H1 (cell line): ENCODE measurements at regions not wholly inside any gene's neighbourhood (a gene's known extent, or its start where the extent isn't known, plus 50 kb on each side); places are given as distances from the start of the nearest gene placed in this dataset.

Source experiments
- CTCF ChIA-PET: fragments of 300-600 bp; sonication (Branson Sonifier 250); formaldehyde crosslinking; loops from one replicate; lab custom pipeline; 2021; ENCODE audit not compliant: partially characterized antibody; lab: Charles Lee
- POLR2A ChIA-PET: fragments of 300-600 bp; sonication (Branson Sonifier 250); formaldehyde crosslinking; loops from one replicate; lab custom pipeline; 2021; ENCODE audit warnings: inconsistent platforms; ENCODE audit not compliant: partially characterized antibody; lab: Charles Lee
- DNase-seq, 2 experiments: peaks; one replicate each; pipeline versions ENCODE4 v3.0.0 to v3.0.0-alpha.2; 2010 to 2022; ENCODE audit warnings: low spot score in 2 of 2, low read depth in 1 of 2, mixed read lengths in 1 of 2
- FAIRE-seq: peaks from 2 replicates; lab custom pipeline; 2011; peaks lifted over from hg19 to GRCh38; lab: Jason Lieb, UNC
- H2AFZ ChIP-seq: 2 replicates; pipeline ENCODE4 v1.8.1; 2012; ENCODE audit warnings: low read length, inconsistent platforms
- H2AK5ac ChIP-seq: 2 replicates; pipeline ENCODE4 v1.6.1; 2013; ENCODE audit warnings: low read depth, low read length
- H2BK120ac ChIP-seq: replicated peaks from 2 replicates; pipeline ENCODE3; 2013; ENCODE audit warnings: low read depth, low read length, inconsistent platforms
- H2BK12ac ChIP-seq: 2 replicates; pipeline ENCODE4 v1.6.1; 2013; ENCODE audit warnings: low read depth, low read length
- H2BK15ac ChIP-seq: 2 replicates; pipeline ENCODE4 v1.6.1; 2013; ENCODE audit warnings: low read length
- H2BK20ac ChIP-seq: 2 replicates; pipeline ENCODE4 v1.6.1; 2013; ENCODE audit warnings: low read length
- H2BK5ac ChIP-seq: 2 replicates; pipeline ENCODE4 v1.6.1; 2013; ENCODE audit warnings: low read depth, low read length
- H3K14ac ChIP-seq: 2 replicates; pipeline ENCODE4 v1.6.1; 2013; ENCODE audit warnings: inconsistent platforms; ENCODE audit not compliant: insufficient read length
- H3K18ac ChIP-seq: 2 replicates; pipeline ENCODE4 v1.6.1; 2013; ENCODE audit warnings: low read length; ENCODE audit errors: extremely low read depth
- H3K23ac ChIP-seq: 2 replicates; pipeline ENCODE4 v1.6.1; 2013; ENCODE audit warnings: inconsistent platforms; ENCODE audit not compliant: insufficient read length
- H3K23me2 ChIP-seq: 2 replicates; pipeline ENCODE4 v1.6.1; 2013; ENCODE audit warnings: low read depth, low read length
- H3K27ac ChIP-seq: 2 replicates; pipeline ENCODE4 v1.6.1; 2011; ENCODE audit warnings: low read depth, low read length, inconsistent platforms
- H3K27me3 ChIP-seq, 4 experiments: replicated peaks in 1 of 4; 1 replicate in 1 of 4; 2 replicates in 3 of 4; pipeline versions ENCODE4 v1.6.1 to v1.8.1; 2011 to 2013; ENCODE audit warnings: low read length in 3 of 4, mild to moderate bottlenecking in 3 of 4, inconsistent platforms in 2 of 4, mixed read lengths in 2 of 4, moderate library complexity in 1 of 4; ENCODE audit not compliant: control insufficient read depth in 3 of 4, insufficient read depth in 3 of 4; ENCODE audit errors: extremely low read depth in 1 of 4
- H3K36me3 ChIP-seq, 4 experiments: 2 replicates each; pipeline versions ENCODE4 v1.6.1 to v1.8.1; 2011 to 2013; ENCODE audit warnings: mild to moderate bottlenecking in 4 of 4, low read length in 3 of 4, moderate library complexity in 2 of 4, control low read depth in 1 of 4, inconsistent platforms in 1 of 4; ENCODE audit not compliant: insufficient read depth in 4 of 4, control insufficient read depth in 2 of 4
- H3K4ac ChIP-seq: replicated peaks from 2 replicates; pipeline ENCODE3; 2013; ENCODE audit warnings: low read length, low read depth, mixed read lengths, inconsistent platforms; ENCODE audit not compliant: insufficient read length
- H3K4me1 ChIP-seq, 4 experiments: replicated peaks in 1 of 4; 1 replicate in 1 of 4; 2 replicates in 3 of 4; pipeline versions ENCODE4 v1.6.1 to v1.8.1; 2011 to 2013; ENCODE audit warnings: low read length in 3 of 4, inconsistent platforms in 2 of 4, mixed read lengths in 1 of 4; ENCODE audit not compliant: insufficient read depth in 4 of 4, control insufficient read depth in 3 of 4
- H3K4me2 ChIP-seq, 2 experiments: 2 replicates each; pipeline versions ENCODE4 v1.6.1 to v1.8.1; 2011 to 2013; ENCODE audit warnings: low read depth in 2 of 2, low read length in 2 of 2, control low read depth in 1 of 2, inconsistent platforms in 1 of 2, mild to moderate bottlenecking in 1 of 2; ENCODE audit not compliant: insufficient read depth in 1 of 2
- H3K4me3 ChIP-seq, 4 experiments: fragments of 200-600, 300-600 bp in 1 of 4; sonication (generic), shearing (Covaris generic), sonication (Bioruptor Twin) in 1 of 4; 2 replicates each; pipeline versions ENCODE4 v1.5.1 to v1.8.1; 2011 to 2016; ENCODE audit warnings: low read length in 4 of 4, low read depth in 3 of 4, control low read depth in 2 of 4, inconsistent platforms in 2 of 4, mild to moderate bottlenecking in 2 of 4, mixed read lengths in 1 of 4, moderate library complexity in 1 of 4; ENCODE audit not compliant: insufficient read depth in 2 of 4; ENCODE audit errors: extremely low read depth in 1 of 4
- H3K56ac ChIP-seq: replicated peaks from 2 replicates; pipeline ENCODE3; 2013; ENCODE audit warnings: low read depth, mild to moderate bottlenecking, mixed read lengths, low read length, inconsistent platforms; ENCODE audit not compliant: insufficient read length
- H3K79me1 ChIP-seq: 2 replicates; pipeline ENCODE4 v1.6.1; 2013; ENCODE audit warnings: low read depth, low read length, control low read depth
- H3K79me2 ChIP-seq, 2 experiments: 2 replicates each; pipeline versions ENCODE4 v1.6.1 to v1.8.1; 2012 to 2013; ENCODE audit warnings: low read length in 2 of 2, mild to moderate bottlenecking in 2 of 2, inconsistent platforms in 1 of 2; ENCODE audit not compliant: insufficient read depth in 2 of 2, control insufficient read depth in 1 of 2
- H3K9ac ChIP-seq, 4 experiments: replicated peaks in 1 of 4; 1 replicate in 1 of 4; 2 replicates in 3 of 4; pipeline versions ENCODE4 v1.6.1 to v1.8.1; 2011 to 2013; ENCODE audit warnings: low read depth in 3 of 4, low read length in 3 of 4, control low read depth in 2 of 4, mild to moderate bottlenecking in 2 of 4, moderate library complexity in 2 of 4, inconsistent platforms in 1 of 4; ENCODE audit errors: extremely low read depth in 1 of 4
- H3K9me3 ChIP-seq, 2 experiments: 2 replicates each; pipeline versions ENCODE4 v1.6.1 to v1.8.1; 2012 to 2013; ENCODE audit warnings: mild to moderate bottlenecking in 2 of 2, moderate library complexity in 2 of 2, control low read depth in 1 of 2, inconsistent platforms in 1 of 2, low read depth in 1 of 2, low read length in 1 of 2, mixed read lengths in 1 of 2; ENCODE audit not compliant: insufficient read depth in 2 of 2
- H4K20me1 ChIP-seq, 2 experiments: replicated peaks in 1 of 2; 2 replicates each; pipeline versions ENCODE3 to v1.8.1; 2011 to 2013; ENCODE audit warnings: inconsistent platforms in 2 of 2, low read length in 2 of 2, mild to moderate bottlenecking in 1 of 2; ENCODE audit not compliant: insufficient read depth in 2 of 2, control insufficient read depth in 1 of 2
- H4K5ac ChIP-seq: 2 replicates; pipeline ENCODE4 v1.6.1; 2013; ENCODE audit warnings: low read length, low read depth, mixed read lengths, inconsistent platforms; ENCODE audit not compliant: insufficient read length
- H4K8ac ChIP-seq: 2 replicates; pipeline ENCODE4 v1.8.0; 2013; ENCODE audit warnings: mild to moderate bottlenecking, moderate library complexity, low read length, inconsistent platforms; ENCODE audit not compliant: insufficient read depth; ENCODE audit errors: extremely low read depth
- H4K91ac ChIP-seq: replicated peaks from 2 replicates; pipeline ENCODE3; 2013; ENCODE audit warnings: low read length, mixed read lengths, inconsistent platforms; ENCODE audit not compliant: insufficient read length
- BACH1 ChIP-seq: IDR thresholded peaks from 2 replicates; pipeline ENCODE4 v1.6.1; 2012; ENCODE audit warnings: low read length, improper control_type of control experiment
- EZH2 ChIP-seq: fragments of 200-600 bp; sonication (generic); IDR thresholded peaks from 2 replicates; pipeline ENCODE4 v1.7.1; 2012; ENCODE audit warnings: low read depth, mild to moderate bottlenecking, moderate library complexity, low read length, inconsistent platforms; ENCODE audit not compliant: severe bottlenecking
- FOSL1 ChIP-seq: IDR thresholded peaks from 2 replicates; pipeline ENCODE4 v1.6.1; 2011; ENCODE audit warnings: mild to moderate bottlenecking, low read depth, low read length, moderate library complexity; ENCODE audit not compliant: insufficient read depth
- HDAC2 ChIP-seq, 2 experiments: fragments of 300-600 bp in 1 of 2; sonication (generic) in 1 of 2; IDR thresholded peaks; 2 replicates each; pipeline ENCODE4 v1.6.1; 2011 to 2012; ENCODE audit warnings: low read depth in 2 of 2, low read length in 2 of 2, mild to moderate bottlenecking in 2 of 2, moderate library complexity in 2 of 2, borderline replicate concordance in 1 of 2, inconsistent platforms in 1 of 2
- JUN ChIP-seq: IDR thresholded peaks from 2 replicates; pipeline ENCODE4 v1.6.1; 2011; ENCODE audit warnings: low read depth, mild to moderate bottlenecking, improper control_type of control experiment, low read length
- KDM1A ChIP-seq: fragments of 200-600, 300-600 bp; sonication (generic); IDR thresholded peaks from 2 replicates; pipeline ENCODE4 v1.7.1; 2016; ENCODE audit warnings: mild to moderate bottlenecking, low read length, borderline replicate concordance
- KDM5A ChIP-seq: fragments of 200-600 bp; IDR thresholded peaks from 2 replicates; pipeline ENCODE4 v1.7.1; 2012; ENCODE audit warnings: mild to moderate bottlenecking, low read length, inconsistent platforms, mixed read lengths
- NRF1 ChIP-seq: IDR thresholded peaks from 2 replicates; pipeline ENCODE4 v1.6.1; 2011; ENCODE audit warnings: mild to moderate bottlenecking, low read depth, low read length, improper control_type of control experiment
- POLR2AphosphoS5 ChIP-seq: IDR thresholded peaks from 2 replicates; pipeline ENCODE4 v1.6.1; 2011; ENCODE audit warnings: low read depth, low read length
- POU5F1 ChIP-seq: IDR thresholded peaks from 2 replicates; pipeline ENCODE4 v1.6.1; 2011; ENCODE audit warnings: low read depth, mild to moderate bottlenecking, low read length, moderate library complexity
- RXRA ChIP-seq: IDR thresholded peaks from 2 replicates; pipeline ENCODE4 v1.6.1; 2011; ENCODE audit warnings: low read depth, mild to moderate bottlenecking, low read length, moderate library complexity; ENCODE audit not compliant: insufficient read depth
- SP1 ChIP-seq: IDR thresholded peaks from 2 replicates; pipeline ENCODE4 v1.6.1; 2011; ENCODE audit warnings: low read depth, low read length
- TEAD4 ChIP-seq: IDR thresholded peaks from 2 replicates; pipeline ENCODE4 v1.6.1; 2012; ENCODE audit warnings: low read depth, low read length, inconsistent platforms, mixed read lengths
- YY1 ChIP-seq: IDR thresholded peaks from 2 replicates; pipeline ENCODE4 v1.6.1; 2011; ENCODE audit warnings: low read depth, mild to moderate bottlenecking, low read length
- ZNF274 ChIP-seq: IDR thresholded peaks from 2 replicates; pipeline ENCODE4 v1.7.0; 2012; ENCODE audit warnings: low read length, borderline replicate concordance; ENCODE audit errors: extremely low read depth
- WGBS, 2 experiments: shearing (Covaris generic) in 1 of 2; methylation state at CpG; one replicate each; pipeline versions ENCODE4 v1.1.6 to v1.1.7; 2013 to 2015; ENCODE audit warnings: low lambda C conversion rate in 2 of 2, mixed read lengths in 2 of 2, inconsistent platforms in 1 of 2, low coverage in 1 of 2, missing lambda C conversion rate in 1 of 2; ENCODE audit not compliant: insufficient replicate concordance in 2 of 2, insufficient coverage in 1 of 2, insufficient read length in 1 of 2; ENCODE audit errors: extremely low coverage in 1 of 2, missing lambda C conversion rate in 1 of 2; 5-methylcytosine and 5-hydroxymethylcytosine counted together

DNA sequence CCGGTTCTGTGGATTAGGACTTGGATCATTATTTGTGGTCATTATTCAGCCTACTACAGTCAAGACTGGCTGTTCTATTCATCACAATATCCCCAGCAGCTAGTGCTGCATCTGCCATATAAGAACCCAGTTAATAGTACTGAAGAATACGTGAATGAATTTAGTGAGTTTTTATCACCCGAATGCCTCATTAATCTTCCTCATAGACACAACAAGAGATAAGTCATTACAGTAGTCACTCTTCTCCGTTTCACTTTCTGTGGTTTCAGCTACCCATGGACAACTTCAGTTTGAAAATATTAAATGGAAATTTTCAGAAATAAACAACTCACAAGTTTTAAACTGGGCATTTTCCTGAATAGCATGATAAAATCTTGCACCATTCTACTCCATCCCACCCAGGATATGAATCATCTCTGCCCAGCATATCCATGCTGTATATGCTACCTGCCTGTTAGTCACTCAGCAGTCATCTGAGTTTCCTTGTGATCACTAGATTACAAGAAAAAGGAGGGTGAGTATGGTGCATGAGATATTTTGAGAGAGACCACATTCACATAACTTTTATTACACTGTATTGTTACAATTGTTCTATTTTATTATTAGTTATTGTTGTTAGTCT lies 363.7 kb upstream of the CHAC2 start:
- no peaks in the 10 kb centered on the region for H3K9me3 ChIP-seq
- no peak overlapping the region for H2BK20ac ChIP-seq
- H3K79me1 ChIP-seq: no peaks in the 10 kb centered on the region
- no peak overlapping the region for H3K4ac ChIP-seq
- no peak overlapping the region for H3K4me2 ChIP-seq
- WGBS, 2 experiments: 97% methylated on average over 4 of the region's 4 CpGs; no CpG with 5 or more reads in 1 of the 2 experiments
- no peak overlapping the region for H3K56ac ChIP-seq
- ChIA-PET POLR2A (no interaction called here), CTCF (interaction anchor here (0.9 kb wide), 1 partner anchor 18 kb away, joined by 3 read pairs; no protein-coding TSS in a partner anchor)
- H4K20me1 ChIP-seq: no peaks in the 10 kb centered on the region
- no peak overlapping the region for H2AK5ac ChIP-seq
- no peak overlapping the region for H4K8ac ChIP-seq
- H3K79me2 ChIP-seq: no peaks in the 10 kb centered on the region
- no peak overlapping the region for H2BK120ac ChIP-seq
- H3K14ac ChIP-seq: no peak overlapping the region
- no peaks in the 10 kb centered on the region for H3K27me3 ChIP-seq
- H3K18ac ChIP-seq: no peak overlapping the region
- no peak overlapping the region for H2BK5ac ChIP-seq
- no peak overlapping the region for H3K4me3 ChIP-seq
- TF ChIP-seq RXRA (no peak), FOSL1 (no peak), NRF1 (no peak), JUN (no peak), SP1 (no peak), ZNF274 (no peak), HDAC2 (IDR thresholded peaks at IDR 0.05; ENCODE audit: borderline replicate concordance in 1 of 2, low read depth in 2 of 2, low read length in 2 of 2) (no peak), POLR2AphosphoS5 (no peak), TEAD4 (no peak), BACH1 (no peak), POU5F1 (no peak), KDM5A (no peak), KDM1A (no peak), YY1 (no peak), EZH2 (no peak)
- H4K5ac ChIP-seq: no peak overlapping the region
- H3K36me3 ChIP-seq: no peaks in the 10 kb centered on the region
- H4K91ac ChIP-seq: no peak overlapping the region
- no peak overlapping the region for H2BK15ac ChIP-seq
- no peak overlapping the region for H2BK12ac ChIP-seq
- H3K23ac ChIP-seq: no peak overlapping the region
- H3K27ac ChIP-seq: no peak overlapping the region
- no peak overlapping the region for H3K9ac ChIP-seq
- H2AFZ ChIP-seq: no peak overlapping the region
- DNase-seq (no peak), FAIRE-seq (no peak)
- no peaks in the 10 kb centered on the region for H3K23me2 ChIP-seq
- no peaks in the 10 kb centered on the region for H3K4me1 ChIP-seq
